Kidney tubule cell (primary cell): ENCODE measurements at regions not wholly inside any gene's neighbourhood (a gene's known extent, or its start where the extent isn't known, plus 50 kb on each side); places are given as distances from the start of the nearest gene placed in this dataset.
A peak's percentile ranks its signal among the peaks of the same experiment; 100 is the strongest.

Experiments
- DNase-seq: peaks from one replicate; pipeline ENCODE4 v3.0.0-alpha.2; 2018; ENCODE audit warnings: low spot score

DNA sequence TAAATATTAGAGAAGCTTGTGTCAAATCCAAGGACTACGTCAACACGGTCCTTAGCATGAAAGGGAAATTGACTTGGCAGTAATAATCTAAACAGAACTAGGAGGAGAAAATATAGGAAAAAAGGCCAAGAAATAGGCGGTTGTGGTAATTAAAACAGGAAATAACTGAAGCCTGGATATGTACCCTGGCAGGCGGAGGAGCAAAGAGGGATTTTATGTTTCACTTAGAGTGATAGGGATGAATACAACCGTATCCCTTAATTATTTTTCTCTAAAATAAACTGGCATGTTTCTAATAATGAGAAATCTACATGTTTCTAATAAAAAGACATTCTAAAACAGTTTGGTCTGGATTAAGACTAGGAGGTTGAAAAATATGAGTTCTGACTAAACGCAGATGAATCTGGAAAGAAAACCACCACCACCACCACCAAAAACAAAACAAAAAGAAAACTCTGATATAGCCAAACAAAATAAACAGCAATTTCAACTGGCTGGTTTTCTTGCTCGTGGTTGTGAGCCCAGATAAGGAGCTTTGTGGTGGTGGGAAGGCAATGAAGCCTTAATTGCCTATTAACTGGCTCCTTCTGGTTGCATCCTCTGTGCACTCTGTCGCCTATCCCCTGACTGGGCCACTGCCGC, 334.2 kb upstream of the SNX7 start:
- no peak for DNase-seq

DNA sequence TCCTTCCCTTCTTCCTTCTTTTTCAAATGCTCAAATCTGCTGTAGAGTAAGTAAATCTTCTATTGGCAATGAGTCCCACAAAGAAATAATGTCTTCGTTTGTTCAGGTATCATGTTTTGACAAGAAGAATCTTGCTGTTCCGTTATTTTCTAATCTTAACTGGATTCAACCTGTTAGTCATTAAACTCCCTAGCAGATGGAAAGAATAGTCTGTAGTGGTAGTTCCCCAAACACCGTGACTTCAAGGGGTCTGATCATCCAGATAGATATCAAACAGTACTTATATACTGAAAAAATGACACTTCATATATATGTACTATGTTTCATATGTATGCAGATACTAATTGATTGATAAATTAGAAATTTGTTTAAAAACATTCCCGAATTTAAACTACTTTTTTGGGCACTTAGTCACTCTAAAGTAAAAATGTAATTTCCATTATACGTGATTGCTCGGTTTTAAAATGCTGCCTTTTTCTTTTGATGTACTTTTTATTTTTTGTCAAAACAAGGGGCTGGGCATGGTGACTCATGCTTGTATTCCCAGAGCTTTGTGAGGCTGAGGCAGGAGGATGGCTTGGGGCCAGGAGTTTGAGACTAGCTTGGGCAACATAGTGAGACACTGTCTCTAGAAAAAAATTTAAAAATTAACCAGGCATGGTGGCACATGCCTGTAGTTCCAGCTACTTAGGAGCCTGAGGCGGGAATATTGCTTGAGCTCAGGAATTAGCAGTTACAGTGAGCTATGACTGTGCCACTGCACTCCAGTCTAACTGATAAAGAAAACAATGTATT, 335.7 kb upstream of the SNX7 start:
- DNase-seq: peak; percentile 97

DNA sequence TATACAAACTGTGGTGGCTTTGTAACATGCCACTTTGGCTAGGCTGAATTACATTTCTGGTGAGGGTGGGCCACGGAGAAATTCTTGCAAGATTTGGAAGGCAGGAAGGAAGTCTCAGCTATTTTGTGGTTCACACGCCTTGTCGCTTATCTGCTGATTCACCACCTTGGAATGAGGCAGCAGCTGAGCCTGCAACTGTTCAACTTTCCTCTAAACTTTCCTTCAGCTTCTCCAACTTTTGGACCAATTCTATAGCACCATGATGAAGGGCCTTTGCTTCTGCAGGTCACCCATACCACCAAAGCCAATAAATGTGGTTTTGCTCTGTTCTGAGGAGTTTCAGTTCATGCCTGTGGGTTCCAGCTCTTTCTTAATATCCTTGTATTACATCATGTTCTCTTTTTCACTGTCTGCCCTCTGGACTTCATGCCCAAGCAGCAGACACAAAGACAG, 337.6 kb upstream of the SNX7 start:
- peak; percentile 92 for DNase-seq

DNA sequence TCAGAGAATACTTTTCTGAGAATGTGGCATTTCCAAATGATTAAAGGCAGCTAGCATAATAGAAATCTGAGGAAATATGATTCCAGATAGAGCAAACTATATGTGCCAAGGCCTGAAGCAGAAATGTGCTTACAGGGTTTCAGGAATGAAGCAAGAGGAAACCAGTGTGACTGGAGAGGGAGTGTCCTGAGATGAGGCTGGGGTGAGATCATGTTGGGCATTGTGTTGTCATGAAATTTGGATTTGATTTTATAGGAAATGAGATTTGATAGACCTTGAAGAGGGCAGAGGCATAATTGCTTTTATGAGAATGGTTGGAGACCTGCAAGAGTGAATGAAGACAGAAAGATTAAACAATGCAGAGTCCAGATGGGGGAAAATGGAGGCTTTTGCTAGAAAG, 338.1 kb upstream of the SNX7 start:
- DNase-seq: peak; percentile 75

GRCh38 chr1:98322966-98323365, 338.6 kb upstream of the SNX7 start:
- peak; percentile 22 for DNase-seq

GRCh38 chr1:98322086-98322485, 339.4 kb upstream of the SNX7 start:
- no peak for DNase-seq

DNA sequence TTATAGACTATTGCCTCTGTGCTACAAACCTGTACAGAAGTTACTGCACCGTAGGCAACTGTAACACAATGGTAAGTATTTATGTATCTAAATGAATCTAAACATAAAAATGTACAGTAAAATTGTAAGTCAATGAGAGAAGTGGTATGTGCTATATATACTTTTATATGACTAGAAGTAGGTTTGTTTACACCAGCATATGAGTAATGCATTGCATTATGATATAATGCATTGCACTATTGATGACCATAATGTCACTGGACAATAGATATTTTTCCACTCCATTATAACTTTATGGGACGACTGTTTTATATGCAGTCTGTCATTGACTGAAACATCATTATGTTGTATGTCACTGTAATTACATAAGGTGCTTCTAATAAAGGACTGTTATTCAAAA, 340.3 kb upstream of the SNX7 start:
- DNase-seq: no peak

- DNase-seq: no peak
These were observed 345.1 kb upstream of the SNX7 start for GRCh38 chr1:98316286-98316905.

DNA sequence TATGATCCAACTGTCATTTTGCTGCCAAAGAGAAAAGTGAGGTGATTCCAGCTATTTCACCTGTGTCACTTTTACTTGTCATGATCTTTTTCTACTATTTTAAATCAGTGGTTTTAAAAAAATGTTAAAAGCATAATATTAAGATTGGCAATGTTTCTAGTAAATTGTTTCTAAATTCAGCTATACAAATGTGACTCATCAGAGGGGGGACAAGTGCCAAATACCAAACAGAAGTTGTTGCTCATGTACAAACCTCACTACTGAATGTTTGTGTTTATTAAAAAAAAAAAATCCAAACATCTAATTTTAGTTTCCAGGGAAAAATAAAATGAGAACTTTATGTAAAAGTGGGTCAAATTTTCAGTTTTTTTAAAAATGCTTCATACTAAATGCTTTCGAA, 346.2 kb upstream of the SNX7 start:
- DNase-seq: no peak

GRCh38 chr1:98314601-98315000, 346.9 kb upstream of the SNX7 start:
- DNase-seq: no peak

GRCh38 chr1:98306517-98307089, 354.9 kb upstream of the SNX7 start:
- DNase-seq: no peak

DNA sequence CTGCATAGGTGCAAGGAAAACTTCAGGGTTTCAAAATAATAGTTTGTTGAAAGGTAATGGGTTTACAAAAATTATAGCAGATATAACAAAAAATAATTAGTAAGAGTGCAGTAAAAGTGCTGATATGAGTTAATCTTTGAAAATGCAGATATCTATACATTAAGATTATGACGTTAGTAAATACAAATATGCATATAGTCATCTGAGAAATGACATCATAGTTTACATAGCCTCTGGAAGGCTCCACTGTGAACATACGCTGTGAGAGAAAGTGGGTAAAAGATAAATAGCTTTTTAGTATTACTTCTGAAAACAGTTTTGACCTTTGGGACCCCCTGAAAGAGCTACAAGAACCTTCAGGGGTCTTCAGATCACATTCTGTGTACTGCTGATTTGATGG, 356.2 kb upstream of the SNX7 start:
- DNase-seq: no peak

DNA sequence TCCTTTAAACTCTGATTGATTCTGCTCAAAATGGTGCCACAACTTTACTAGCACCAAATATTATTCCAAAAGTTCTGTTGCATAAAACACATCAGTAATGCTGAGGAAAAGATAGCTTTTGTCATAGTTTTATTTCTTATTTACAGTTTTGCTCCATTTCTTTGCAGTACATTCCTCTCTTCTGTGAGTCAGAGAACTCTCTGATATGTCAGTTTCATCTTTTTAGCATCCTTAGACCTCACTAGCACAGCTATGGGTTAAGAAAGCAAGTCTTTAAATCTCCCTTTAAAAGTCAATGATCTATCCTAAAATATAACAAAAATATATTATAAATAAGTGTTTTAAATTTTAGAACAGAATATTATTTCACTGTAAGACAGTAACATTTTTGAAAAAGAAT, 356.6 kb upstream of the SNX7 start:
- DNase-seq: no peak

- no peak for DNase-seq
These were observed 361.7 kb upstream of the SNX7 start for GRCh38 chr1:98299861-98300260.

GRCh38 chr1:98299313-98299712, 362.2 kb upstream of the SNX7 start:
- no peak for DNase-seq

GRCh38 chr1:98298319-98298718, 363.2 kb upstream of the SNX7 start:
- no peak for DNase-seq

- DNase-seq: no peak
These were observed 364.8 kb upstream of the SNX7 start for GRCh38 chr1:98296681-98297080.

- no peak for DNase-seq
These were observed 367.4 kb upstream of the SNX7 start for GRCh38 chr1:98294127-98294526.

- peak; percentile 70 for DNase-seq
These were observed 368.5 kb upstream of the SNX7 start for GRCh38 chr1:98292994-98293393.

GRCh38 chr1:98289311-98289710, 368.5 kb upstream of the DPYD start:
- DNase-seq: no peak

DNA sequence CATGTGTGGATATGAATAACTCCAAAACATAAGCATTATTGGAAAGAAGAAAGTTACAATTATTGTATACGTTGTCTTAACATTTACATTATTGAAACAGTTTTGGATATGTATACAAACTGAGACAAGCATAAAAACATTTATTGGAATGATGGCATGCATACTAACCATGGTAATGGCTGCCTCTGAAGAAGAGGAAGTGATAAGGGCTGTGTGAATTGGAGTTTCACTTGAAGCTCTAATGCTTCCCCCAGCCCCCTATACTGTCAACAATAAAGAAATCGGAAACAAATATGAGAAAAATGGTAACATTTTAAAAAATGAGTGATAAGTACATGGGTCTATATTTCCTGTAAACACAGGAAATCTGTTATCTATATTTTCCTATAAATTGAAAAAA, 367.7 kb upstream of the DPYD start:
- no peak for DNase-seq

GRCh38 chr1:98287626-98288025, 366.8 kb upstream of the DPYD start:
- no peak for DNase-seq

DNA sequence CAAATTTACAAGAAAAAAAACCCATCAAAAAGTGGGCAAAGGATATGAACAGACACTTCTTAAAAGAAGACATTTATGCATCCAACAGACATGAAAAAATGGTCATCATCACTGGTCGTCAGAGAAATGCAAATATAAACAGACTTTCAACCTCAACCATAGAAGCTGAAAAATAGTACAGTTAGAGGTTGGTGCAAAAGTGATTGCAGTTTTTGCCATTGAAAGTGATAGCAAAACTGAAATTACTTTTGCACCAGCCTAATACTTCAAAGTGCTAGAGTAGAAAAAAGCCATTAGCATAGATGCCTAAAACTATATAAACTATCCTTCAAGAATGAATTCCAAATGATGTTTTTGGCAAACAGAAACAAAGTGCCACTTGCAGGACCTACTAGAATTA, 365.8 kb upstream of the DPYD start:
- no peak for DNase-seq
